T-cell (primary cell): ENCODE measurements at regions not wholly inside any gene's neighbourhood (a gene's known extent, or its start where the extent isn't known, plus 50 kb on each side); places are given as distances from the start of the nearest gene placed in this dataset.

ENCODE experiments used
- ATAC-seq, 4 experiments: fragments of 200-7000 bp in 3 of 4; fragments of 150-1000 bp in 1 of 4; cut with Tn5 transposase; replicated peaks in 1 of 4; 1 replicate in 3 of 4; 2 replicates in 1 of 4; pipeline ENCODE4 v1.10.0; 2021; ENCODE audit warnings: moderate library complexity in 3 of 4, mild to moderate bottlenecking in 2 of 4, moderate number of reproducible peaks in 1 of 4
- CTCF ChIA-PET, 2 donors: fragments of 300-600 bp; sonication (Branson Sonifier 250); formaldehyde crosslinking; loops; one replicate each; lab custom pipeline; 2022; ENCODE audit warnings: antibody characterized with exemption in 2 of 2; lab: Charles Lee
- POLR2A ChIA-PET, 2 donors: fragments of 300-600 bp; sonication (Branson Sonifier 250); formaldehyde crosslinking; loops; one replicate each; lab custom pipeline; 2022; ENCODE audit warnings: antibody characterized with exemption in 2 of 2; lab: Charles Lee
- DNase-seq, 35 experiments: peaks; one replicate each; pipeline versions ENCODE4 v3.0.0 to v3.0.0-alpha.2; 2013 to 2023
- H3K27ac ChIP-seq: one replicate; pipeline ENCODE4 v1.5.1; 2013; ENCODE audit warnings: low read length
- H3K27me3 ChIP-seq, 2 experiments: replicated peaks in 1 of 2; 1 replicate in 1 of 2; 2 replicates in 1 of 2; pipeline versions ENCODE4 v1.6.1 to v1.7.0; 2013; ENCODE audit warnings: low read length in 1 of 2, mixed read lengths in 1 of 2; ENCODE audit not compliant: control insufficient read depth in 2 of 2, insufficient read depth in 2 of 2; ENCODE audit errors: extremely low read depth in 1 of 2
- H3K36me3 ChIP-seq, 2 donors: 1 replicate in 1 of 2; 2 replicates in 1 of 2; pipeline versions ENCODE4 v1.6.1 to v1.7.0; 2013; ENCODE audit warnings: low read length in 1 of 2; ENCODE audit not compliant: control insufficient read depth in 2 of 2, insufficient read depth in 1 of 2; ENCODE audit errors: extremely low read depth in 1 of 2
- H3K4me1 ChIP-seq, 2 experiments: 1 replicate in 1 of 2; 2 replicates in 1 of 2; pipeline versions ENCODE4 v1.6.1 to v1.7.0; 2013; ENCODE audit warnings: low read length in 2 of 2, mixed read lengths in 1 of 2; ENCODE audit not compliant: insufficient read depth in 2 of 2, control insufficient read depth in 1 of 2; ENCODE audit errors: extremely low read depth in 1 of 2
- H3K4me3 ChIP-seq, 2 donors: 1 replicate in 1 of 2; 2 replicates in 1 of 2; pipeline versions ENCODE4 v1.5.1 to v1.7.0; 2013; ENCODE audit warnings: mild to moderate bottlenecking in 2 of 2, low read length in 1 of 2, moderate library complexity in 1 of 2; ENCODE audit not compliant: control insufficient read depth in 1 of 2; ENCODE audit errors: extremely low read depth in 1 of 2
- H3K9me3 ChIP-seq: 2 replicates; pipeline ENCODE4 v1.7.0; 2013
- H3K27ac Mint-ChIP-seq, 2 donors: one replicate each; pipeline ENCODE4 v1.8.0; 2020 to 2021; ENCODE audit warnings: mild to moderate bottlenecking in 2 of 2, mixed read lengths in 2 of 2
- H3K27me3 Mint-ChIP-seq, 2 donors: one replicate each; pipeline ENCODE4 v1.8.0; 2021 to 2022; ENCODE audit warnings: mixed read lengths in 2 of 2
- H3K36me3 Mint-ChIP-seq: one replicate; pipeline ENCODE4 v1.8.0; 2021; ENCODE audit warnings: mixed read lengths
- H3K4me1 Mint-ChIP-seq, 3 donors: one replicate each; pipeline ENCODE4 v1.8.0; 2020 to 2022; ENCODE audit warnings: mixed read lengths in 3 of 3, mild to moderate bottlenecking in 1 of 3
- H3K4me3 Mint-ChIP-seq, 3 donors: one replicate each; pipeline ENCODE4 v1.8.0; 2020 to 2022; ENCODE audit warnings: mild to moderate bottlenecking in 3 of 3, mixed read lengths in 3 of 3, moderate library complexity in 3 of 3
- H3K9me3 Mint-ChIP-seq, 3 donors: one replicate each; pipeline ENCODE4 v1.8.0; 2020 to 2022; ENCODE audit warnings: mixed read lengths in 3 of 3
- WGBS: methylation state at CpG from one replicate; pipeline ENCODE4 v1.1.5; 2013; ENCODE audit warnings: missing lambda C conversion rate; ENCODE audit not compliant: insufficient coverage; 5-methylcytosine and 5-hydroxymethylcytosine counted together

DNA sequence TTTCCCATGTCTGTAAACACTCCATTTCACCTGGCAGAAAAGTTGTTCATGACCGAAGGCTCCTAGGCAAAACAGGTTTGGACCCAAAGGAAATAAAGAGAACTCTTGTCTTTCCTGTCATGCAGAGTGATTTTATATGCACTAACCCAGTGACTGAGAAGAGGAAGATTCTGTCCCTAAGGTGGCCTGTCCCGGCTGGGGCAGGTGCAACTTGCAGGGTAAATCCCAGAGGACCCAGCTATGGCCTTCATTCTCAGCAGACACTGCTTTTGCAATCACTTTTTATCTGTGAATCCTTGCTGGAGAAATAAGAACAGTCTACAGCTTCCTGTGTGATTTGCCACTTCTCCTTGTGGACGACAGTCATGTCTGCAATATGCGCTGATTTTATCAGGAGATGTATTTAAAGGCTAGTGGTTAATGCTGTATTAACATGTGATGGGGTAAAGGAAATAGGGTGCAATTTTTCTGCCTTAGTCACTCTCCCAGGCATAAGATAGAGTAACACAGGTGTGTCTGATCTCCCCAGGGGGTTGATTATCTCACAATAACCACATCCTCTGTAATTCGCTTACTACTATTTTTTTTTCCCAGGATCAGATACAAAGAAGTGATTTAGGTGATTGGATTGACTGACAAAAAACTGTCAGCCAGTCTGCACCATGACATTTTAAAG is 696.8 kb upstream of the SOX9 start:
- Mint-ChIP-seq H3K27ac (no peak overlapping the region), H3K4me3 (no peak overlapping the region), H3K36me3 (no peaks in the 10 kb centered on the region), H3K9me3 (peaks cover 15 to 24% (median 18%) of the 10 kb centered on the region in 3 donors), H3K4me1 (no peaks in the 10 kb centered on the region), H3K27me3 (no peaks in the 10 kb centered on the region)
- H3K27ac ChIP-seq, result no peak overlapping the region
- CTCF ChIA-PET, result no interaction called here
- H3K4me3 ChIP-seq, result no peak overlapping the region
- H3K4me1 ChIP-seq, result no peaks in the 10 kb centered on the region
- ATAC-seq (no peak), DNase-seq (no peak)
- H3K27me3 ChIP-seq, result no peaks in the 10 kb centered on the region
- H3K36me3 ChIP-seq, result no peaks in the 10 kb centered on the region
- no peaks in the 10 kb centered on the region for H3K9me3 ChIP-seq
- WGBS, result 43% methylated on average over 2 of the region's 5 CpGs
- POLR2A ChIA-PET, result no interaction called here

- H3K9me3 ChIP-seq, result no peaks in the 10 kb centered on the region
- no peak overlapping the region for H3K27ac Mint-ChIP-seq
- no peaks in the 10 kb centered on the region for H3K27me3 ChIP-seq
- no peak for DNase-seq
- no peaks in the 10 kb centered on the region for H3K4me1 Mint-ChIP-seq
- H3K27ac ChIP-seq, result no peak overlapping the region
- no peaks in the 10 kb centered on the region for H3K4me1 ChIP-seq
- CTCF ChIA-PET, result no interaction called here
- POLR2A ChIA-PET, result no interaction called here
- no peak overlapping the region for H3K4me3 Mint-ChIP-seq
- H3K9me3 Mint-ChIP-seq, result peaks cover 14 to 24% (median 20%) of the 10 kb centered on the region in 3 donors
- no peak overlapping the region for H3K4me3 ChIP-seq
- H3K36me3 Mint-ChIP-seq, result no peaks in the 10 kb centered on the region
- no peaks in the 10 kb centered on the region for H3K27me3 Mint-ChIP-seq
- ATAC-seq, result no peak
- WGBS, result 40% methylated on average over 1 of the region's 3 CpGs
- no peaks in the 10 kb centered on the region for H3K36me3 ChIP-seq
These were observed 693.0 kb upstream of the SOX9 start for GRCh38 chr17:71427801-71428200.

- H3K27ac ChIP-seq, result no peak overlapping the region
- H3K36me3 Mint-ChIP-seq, result no peaks in the 10 kb centered on the region
- no peak overlapping the region for H3K4me3 Mint-ChIP-seq
- no peaks in the 10 kb centered on the region for H3K9me3 ChIP-seq
- ATAC-seq, result no peak
- H3K9me3 Mint-ChIP-seq, result peaks cover 9 to 20% (median 15%) of the 10 kb centered on the region in 3 donors
- no peaks in the 10 kb centered on the region for H3K36me3 ChIP-seq
- H3K27ac Mint-ChIP-seq, result no peak overlapping the region
- H3K4me3 ChIP-seq, result no peak overlapping the region
- POLR2A ChIA-PET, result no interaction called here
- H3K4me1 Mint-ChIP-seq, result no peaks in the 10 kb centered on the region
- no peaks in the 10 kb centered on the region for H3K27me3 ChIP-seq
- no peak for DNase-seq
- CTCF ChIA-PET, result no interaction called here
- H3K4me1 ChIP-seq, result no peaks in the 10 kb centered on the region
- no peaks in the 10 kb centered on the region for H3K27me3 Mint-ChIP-seq
These were observed 691.9 kb upstream of the SOX9 start for GRCh38 chr17:71428897-71429296.

- DNase-seq (no peak), ATAC-seq (no peak)
- no peaks in the 10 kb centered on the region for H3K4me1 ChIP-seq
- H3K36me3 ChIP-seq, result no peaks in the 10 kb centered on the region
- no peak overlapping the region for H3K4me3 ChIP-seq
- H3K27ac ChIP-seq, result no peak overlapping the region
- ChIA-PET CTCF (no interaction called here), POLR2A (no interaction called here)
- peaks cover 9 to 16% (median 13%) of the 10 kb centered on the region in 3 donors for H3K9me3 Mint-ChIP-seq
- no peaks in the 10 kb centered on the region for H3K27me3 Mint-ChIP-seq
- no peaks in the 10 kb centered on the region for H3K4me1 Mint-ChIP-seq
- H3K9me3 ChIP-seq, result no peaks in the 10 kb centered on the region
- H3K27ac Mint-ChIP-seq, result no peak overlapping the region
- 86% methylated on average over 2 of the region's 5 CpGs for WGBS
- no peak overlapping the region for H3K4me3 Mint-ChIP-seq
- no peaks in the 10 kb centered on the region for H3K27me3 ChIP-seq
- H3K36me3 Mint-ChIP-seq, result no peaks in the 10 kb centered on the region
These were observed 690.5 kb upstream of the SOX9 start for GRCh38 chr17:71430281-71430680.

- ChIA-PET CTCF (no interaction called here), POLR2A (no interaction called here)
- no CpG with 5 or more reads among the region's 2 CpGs for WGBS
- no peaks in the 10 kb centered on the region for H3K36me3 Mint-ChIP-seq
- Histone ChIP-seq H3K27ac (no peak overlapping the region), H3K36me3 (no peaks in the 10 kb centered on the region), H3K9me3 (no peaks in the 10 kb centered on the region), H3K4me1 (no peaks in the 10 kb centered on the region), H3K4me3 (no peak overlapping the region), H3K27me3 (no peaks in the 10 kb centered on the region)
- H3K4me1 Mint-ChIP-seq, result no peaks in the 10 kb centered on the region
- DNase-seq (no peak), ATAC-seq (no peak)
- H3K27ac Mint-ChIP-seq, result no peak overlapping the region
- H3K27me3 Mint-ChIP-seq, result no peaks in the 10 kb centered on the region
- H3K9me3 Mint-ChIP-seq, result peaks cover 12 to 16% (median 13%) of the 10 kb centered on the region in 3 donors
- H3K4me3 Mint-ChIP-seq, result no peak overlapping the region
These were observed 689.7 kb upstream of the SOX9 start for GRCh38 chr17:71431146-71431545.

DNA sequence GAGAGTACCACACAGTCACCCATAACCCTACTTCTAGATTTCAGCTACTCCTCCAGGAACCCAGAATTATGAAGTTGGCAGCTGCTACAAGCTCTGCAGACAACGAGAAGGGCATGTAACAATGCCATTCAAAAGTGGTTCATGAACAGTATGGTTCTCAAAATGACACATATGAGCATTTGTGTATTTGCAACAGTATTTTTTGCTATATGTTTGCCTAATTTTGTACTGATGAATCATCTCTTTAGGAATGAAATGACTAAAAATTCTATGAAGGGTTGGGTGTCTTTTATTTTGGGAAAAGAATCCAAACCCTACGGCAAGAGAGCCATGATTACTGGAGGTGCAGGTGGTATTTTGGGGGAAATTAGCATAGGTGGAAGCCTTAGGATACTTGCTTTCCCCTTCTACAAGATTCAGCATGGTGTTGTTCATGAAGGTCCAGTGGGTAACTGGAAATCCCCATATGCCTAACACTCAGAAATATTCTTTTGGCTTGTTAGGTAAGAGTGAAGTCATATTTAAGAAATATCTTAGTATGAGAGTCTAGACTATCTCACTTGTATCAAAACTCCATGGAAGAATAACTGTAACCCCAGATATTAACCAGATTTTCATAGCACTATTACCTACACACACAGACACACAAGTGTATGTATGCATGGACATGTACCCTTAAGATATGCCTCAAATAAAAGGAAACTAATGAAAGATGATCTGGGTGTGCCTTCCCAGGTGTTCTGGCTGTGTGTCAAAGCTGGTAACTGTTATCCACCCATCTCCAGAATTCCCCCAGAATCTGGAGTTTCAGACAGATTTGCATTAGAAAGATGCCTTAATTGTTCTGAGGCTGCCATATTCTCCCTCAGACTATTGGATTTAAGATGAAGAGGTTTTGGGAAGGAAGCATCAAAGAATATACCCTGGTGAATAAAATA is 688.2 kb upstream of the SOX9 start:
- no peak overlapping the region for H3K4me3 Mint-ChIP-seq
- no peaks in the 10 kb centered on the region for H3K36me3 Mint-ChIP-seq
- H3K27me3 Mint-ChIP-seq, result no peaks in the 10 kb centered on the region
- H3K9me3 ChIP-seq, result no peaks in the 10 kb centered on the region
- DNase-seq, result no peak
- no peaks in the 10 kb centered on the region for H3K4me1 Mint-ChIP-seq
- ChIA-PET POLR2A (no interaction called here), CTCF (no interaction called here)
- H3K36me3 ChIP-seq, result no peaks in the 10 kb centered on the region
- ATAC-seq, result no peak
- no peaks in the 10 kb centered on the region for H3K4me1 ChIP-seq
- H3K9me3 Mint-ChIP-seq, result peaks cover 10 to 13% (median 12%) of the 10 kb centered on the region in 3 donors
- WGBS, result 17% methylated on average over 1 of the region's 2 CpGs
- H3K27ac Mint-ChIP-seq, result no peak overlapping the region
- no peak overlapping the region for H3K4me3 ChIP-seq
- no peaks in the 10 kb centered on the region for H3K27me3 ChIP-seq
- no peak overlapping the region for H3K27ac ChIP-seq
